K562 (cell line): ENCODE measurements at regions not wholly inside any gene's neighbourhood (a gene's known extent, or its start where the extent isn't known, plus 50 kb on each side); places are given as distances from the start of the nearest gene placed in this dataset.

Source experiments
- ATAC-seq: fragments of 200-7000 bp; cut with Tn5 transposase; 3 replicates; pipeline ENCODE4 v1.9.1; 2020; ENCODE audit warnings: moderate library complexity
- BruUV-seq: library from RNA; stranded (reverse); fragments of 400-500 nt; replicated peaks from 2 replicates; lab custom pipeline; 2021; lab: Mats Ljungman, UMichigan
- CTCF ChIA-PET: fragments of 300-600 bp; formaldehyde crosslinking; extraction: SDS; loops from one replicate; lab custom pipeline; 2021; ENCODE audit warnings: low intra/inter-chr PET ratio; lab: Yijun Ruan, JAX
- POLR2A ChIA-PET: fragments of 300-600, 350-650 bp; sonication (Branson Sonifier 250); formaldehyde crosslinking; extraction: SDS; loops from one replicate; lab custom pipeline; 2021; ENCODE audit warnings: antibody characterized with exemption, inconsistent platforms; lab: Yijun Ruan, JAX
- DNase-seq, 4 experiments: peaks; one replicate each; pipeline versions ENCODE4 v3.0.0 to v3.0.0-alpha.2; 2011 to 2018; ENCODE audit warnings: low spot score in 3 of 4, mixed read lengths in 3 of 4; ENCODE audit errors: extremely low read depth in 1 of 4
- FAIRE-seq: peaks from 2 replicates; lab custom pipeline; 2011; peaks lifted over from hg19 to GRCh38; lab: Jason Lieb, UNC
- H2AFZ ChIP-seq: 2 replicates; pipeline ENCODE4 v1.6.0; 2011; ENCODE audit warnings: low read depth, low read length, control low read depth, inconsistent platforms
- H3K27ac ChIP-seq: fragments of 200-600 bp; 3 replicates; pipeline ENCODE4 v1.8.0; 2011; ENCODE audit warnings: low read depth, mild to moderate bottlenecking, control low read depth, inconsistent platforms, low read length, moderate library complexity, mixed read lengths; ENCODE audit errors: extremely low read depth
- H3K27me3 ChIP-seq, 2 experiments: fragments of 300-600 bp in 1 of 2; 2 replicates in 1 of 2; 3 replicates in 1 of 2; pipeline versions ENCODE4 v1.6.0 to v1.8.0; 2011; ENCODE audit warnings: inconsistent platforms in 2 of 2, low read length in 2 of 2, mild to moderate bottlenecking in 1 of 2, mixed read lengths in 1 of 2, moderate library complexity in 1 of 2; ENCODE audit not compliant: control insufficient read depth in 2 of 2, insufficient read depth in 2 of 2
- H3K36me3 ChIP-seq: fragments of 300-600 bp; 3 replicates; pipeline ENCODE4 v1.8.0; 2011; ENCODE audit warnings: mild to moderate bottlenecking, low read length, inconsistent platforms; ENCODE audit not compliant: control insufficient read depth, insufficient read depth
- H3K4me1 ChIP-seq, 2 experiments: fragments of 200-600 bp in 1 of 2; replicated peaks in 1 of 2; 2 replicates in 1 of 2; 3 replicates in 1 of 2; pipeline versions ENCODE4 v1.5.1 to v1.8.0; 2011; ENCODE audit warnings: inconsistent platforms in 2 of 2, low read length in 2 of 2, mild to moderate bottlenecking in 1 of 2, mixed read lengths in 1 of 2, moderate library complexity in 1 of 2; ENCODE audit not compliant: control insufficient read depth in 2 of 2, insufficient read depth in 2 of 2
- H3K4me2 ChIP-seq: 2 replicates; pipeline ENCODE4 v1.6.1; 2011; ENCODE audit warnings: low read length, control low read depth, inconsistent platforms, mixed read lengths; ENCODE audit not compliant: insufficient read depth
- H3K4me3 ChIP-seq: fragments of 200-600 bp; sonication (generic), shearing (Covaris generic); 2 replicates; pipeline ENCODE4 v1.5.1; 2016; ENCODE audit warnings: control low read depth, inconsistent platforms
- H3K79me2 ChIP-seq: fragments of 200-600 bp; 3 replicates; pipeline ENCODE4 v1.8.0; 2011; ENCODE audit warnings: low read length, inconsistent platforms; ENCODE audit not compliant: control insufficient read depth, insufficient read depth
- H3K9ac ChIP-seq, 2 experiments: 2 replicates each; pipeline versions ENCODE4 v1.6.0 to v1.6.1; 2011; ENCODE audit warnings: low read depth in 2 of 2, low read length in 2 of 2, control low read depth in 1 of 2, inconsistent platforms in 1 of 2, mild to moderate bottlenecking in 1 of 2, mixed read lengths in 1 of 2; ENCODE audit not compliant: insufficient read depth in 1 of 2
- H3K9me1 ChIP-seq: one replicate; pipeline ENCODE4 v1.6.0; 2011; ENCODE audit warnings: inconsistent platforms, mild to moderate bottlenecking, low read length, moderate library complexity; ENCODE audit not compliant: control insufficient read depth, insufficient read depth
- H3K9me3 ChIP-seq: replicated peaks from 2 replicates; pipeline ENCODE4 v1.5.1; 2011; ENCODE audit warnings: low read depth, low read length, inconsistent platforms; ENCODE audit not compliant: control insufficient read depth, insufficient read depth
- H4K20me1 ChIP-seq: replicated peaks from 2 replicates; pipeline ENCODE4 v1.6.1; 2011; ENCODE audit warnings: low read length, inconsistent platforms, mixed read lengths; ENCODE audit not compliant: control insufficient read depth, insufficient read depth
- C11orf30 ChIP-seq: fragments of 450-650 bp; IDR thresholded peaks from 2 replicates; pipeline ENCODE4 v1.6.1; 2016; ENCODE audit warnings: low read depth, mild to moderate bottlenecking
- CREM ChIP-seq: IDR thresholded peaks from 2 replicates; pipeline ENCODE4 v1.6.1; 2014; ENCODE audit warnings: antibody characterized with exemption, low read depth
- ESRRA ChIP-seq: fragments of 450-650 bp; IDR thresholded peaks from 2 replicates; pipeline ENCODE4 v1.6.1; 2014; ENCODE audit warnings: low read depth, mild to moderate bottlenecking, moderate library complexity, borderline replicate concordance
- GATAD2A ChIP-seq: fragments of 450-650 bp; IDR thresholded peaks from 2 replicates; pipeline ENCODE4 v1.6.1; 2017
- HOXB6 ChIP-seq: fragments of 250-450 bp; sonication (Bioruptor Pico); IDR thresholded peaks from 2 replicates; pipeline ENCODE4 v1.5.1; 2022; ENCODE audit warnings: mild to moderate bottlenecking, borderline replicate concordance
- NR3C1 ChIP-seq: sonication (generic); formaldehyde crosslinking; IDR thresholded peaks from 2 replicates; pipeline ENCODE4 v1.8.1; 2022; ENCODE audit warnings: missing genetic modification reagents
- ZBTB7A ChIP-seq: IDR thresholded peaks from 2 replicates; pipeline ENCODE4 v1.6.1; 2011; ENCODE audit warnings: low read depth, mild to moderate bottlenecking, low read length, moderate library complexity, borderline replicate concordance; ENCODE audit not compliant: control insufficient read depth
- ZNF146 ChIP-seq: IDR thresholded peaks from one replicate; pipeline ENCODE4 v1.6.1; 2018; ENCODE audit warnings: missing compliant biosample characterization; ENCODE audit not compliant: unreplicated experiment
- ZNF77 ChIP-seq: fragments of 250-450 bp; sonication (Bioruptor Pico); IDR thresholded peaks from 2 replicates; pipeline ENCODE4 v1.5.0; 2020
- WGBS: fragments of 100-300 bp; shearing (Covaris generic); methylation state at CpG from one replicate; pipeline ENCODE4 v1.1.6; 2016; ENCODE audit warnings: low coverage, mixed read lengths; ENCODE audit not compliant: insufficient coverage; ENCODE audit errors: missing lambda C conversion rate; 5-methylcytosine and 5-hydroxymethylcytosine counted together
- in situ Hi-C: fragments of 300-500 bp; cut with MboI; formaldehyde crosslinking; loops from 4 replicates; pipeline ENCODE4 v1.15.0; 2018; ENCODE audit warnings: inconsistent platforms, mixed read lengths
- intact Hi-C: fragments of 100-400 bp; cut with micrococcal nuclease; formaldehyde crosslinking; loops from 2 replicates; pipeline ENCODE4 v1.14.2; 2022
- TF ChIP-seq, protein P1 (sequence below): IDR thresholded peaks from 2 replicates; pipeline ENCODE4 v1.6.1; 2016; ENCODE audit warnings: missing genetic modification characterization, missing compliant biosample characterization
- TF ChIP-seq, protein P2 (sequence below): fragments of 450-650 bp; formaldehyde crosslinking; IDR thresholded peaks from 2 replicates; pipeline ENCODE4 v1.4.0; 2020; ENCODE audit warnings: mild to moderate bottlenecking, moderate library complexity
- TF ChIP-seq, protein P3 (sequence below): fragments of 250-450 bp; sonication (Bioruptor Pico); IDR thresholded peaks from 2 replicates; pipeline ENCODE4 v1.8.0; 2021; ENCODE audit warnings: moderate library complexity, mild to moderate bottlenecking, inconsistent platforms

DNA sequence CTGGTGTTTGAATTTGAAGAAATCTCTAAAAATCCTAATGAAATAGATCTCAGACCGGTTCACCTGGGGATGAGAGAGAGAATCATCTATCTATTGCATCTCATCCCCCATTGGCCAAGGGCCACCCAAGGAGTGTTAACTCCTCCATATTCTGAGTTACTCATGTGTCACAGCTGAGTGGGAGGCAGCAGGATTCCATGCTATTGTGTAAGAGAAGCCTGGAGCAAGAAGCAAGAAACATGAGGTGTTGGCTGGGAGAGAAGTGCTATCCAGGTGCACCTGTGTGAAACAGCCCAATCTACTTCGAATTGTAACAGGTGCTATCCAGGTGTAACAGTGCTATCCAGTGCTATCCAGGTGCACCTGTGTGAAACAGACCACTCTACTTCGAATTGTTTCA lies 150.3 kb upstream of the MAOA start:
- H3K9ac ChIP-seq: no peak overlapping the region
- H3K4me2 ChIP-seq: no peak overlapping the region
- BruUV-seq: no TSS peak
- FAIRE-seq (no peak), DNase-seq (no peak), ATAC-seq (no peak)
- WGBS: 0% methylated on average over 3 of the region's 3 CpGs
- no peaks in the 10 kb centered on the region; a peak in 2 of 5 replicates for H3K4me1 ChIP-seq
- ChIA-PET POLR2A (no interaction called here), CTCF (no interaction called here)
- H3K9me3 ChIP-seq: no peaks in the 10 kb centered on the region
- intact Hi-C loops (no loop called here), in situ Hi-C loops (no loop called here)
- H3K27me3 ChIP-seq: no peaks in the 10 kb centered on the region
- no peaks in the 10 kb centered on the region for H3K79me2 ChIP-seq
- no peaks in the 10 kb centered on the region for H4K20me1 ChIP-seq
- H3K36me3 ChIP-seq: no peaks in the 10 kb centered on the region
- H2AFZ ChIP-seq: no peak overlapping the region
- H3K4me3 ChIP-seq: no peak overlapping the region
- H3K27ac ChIP-seq: no peak overlapping the region
- no peaks in the 10 kb centered on the region for H3K9me1 ChIP-seq
- TF ChIP-seq ZBTB7A (no peak), HOXB6 (CRISPR knock-in tag) (no peak), ESRRA (no peak), ZNF77 (CRISPR knock-in tag) (no peak), C11orf30 (no peak), NR3C1 (CRISPR knock-in tag) (no peak), GATAD2A (no peak), ZNF146 (no peak), CREM (no peak)
- TF ChIP-seq, protein P1, sequence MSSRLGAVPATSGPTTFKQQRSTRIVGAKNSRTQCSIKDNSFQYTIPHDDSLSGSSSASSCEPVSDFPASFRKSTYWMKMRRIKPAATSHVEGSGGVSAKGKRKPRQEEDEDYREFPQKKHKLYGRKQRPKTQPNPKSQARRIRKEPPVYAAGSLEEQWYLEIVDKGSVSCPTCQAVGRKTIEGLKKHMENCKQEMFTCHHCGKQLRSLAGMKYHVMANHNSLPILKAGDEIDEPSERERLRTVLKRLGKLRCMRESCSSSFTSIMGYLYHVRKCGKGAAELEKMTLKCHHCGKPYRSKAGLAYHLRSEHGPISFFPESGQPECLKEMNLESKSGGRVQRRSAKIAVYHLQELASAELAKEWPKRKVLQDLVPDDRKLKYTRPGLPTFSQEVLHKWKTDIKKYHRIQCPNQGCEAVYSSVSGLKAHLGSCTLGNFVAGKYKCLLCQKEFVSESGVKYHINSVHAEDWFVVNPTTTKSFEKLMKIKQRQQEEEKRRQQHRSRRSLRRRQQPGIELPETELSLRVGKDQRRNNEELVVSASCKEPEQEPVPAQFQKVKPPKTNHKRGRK (tag): no peak
- TF ChIP-seq, protein P2, sequence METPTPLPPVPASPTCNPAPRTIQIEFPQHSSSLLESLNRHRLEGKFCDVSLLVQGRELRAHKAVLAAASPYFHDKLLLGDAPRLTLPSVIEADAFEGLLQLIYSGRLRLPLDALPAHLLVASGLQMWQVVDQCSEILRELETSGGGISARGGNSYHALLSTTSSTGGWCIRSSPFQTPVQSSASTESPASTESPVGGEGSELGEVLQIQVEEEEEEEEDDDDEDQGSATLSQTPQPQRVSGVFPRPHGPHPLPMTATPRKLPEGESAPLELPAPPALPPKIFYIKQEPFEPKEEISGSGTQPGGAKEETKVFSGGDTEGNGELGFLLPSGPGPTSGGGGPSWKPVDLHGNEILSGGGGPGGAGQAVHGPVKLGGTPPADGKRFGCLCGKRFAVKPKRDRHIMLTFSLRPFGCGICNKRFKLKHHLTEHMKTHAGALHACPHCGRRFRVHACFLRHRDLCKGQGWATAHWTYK: no peak
- TF ChIP-seq, protein P3, sequence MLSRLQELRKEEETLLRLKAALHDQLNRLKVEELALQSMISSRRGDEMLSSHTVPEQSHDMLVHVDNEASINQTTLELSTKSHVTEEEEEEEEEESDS (CRISPR knock-in tag): no peak
